SK-N-SH (cell line): ENCODE measurements at regions not wholly inside any gene's neighbourhood (a gene's known extent, or its start where the extent isn't known, plus 50 kb on each side); places are given as distances from the start of the nearest gene placed in this dataset.

Experiments used
- CTCF ChIA-PET: fragments of 300-600, 350-600 bp; formaldehyde crosslinking; extraction: SDS; loops from one replicate; lab custom pipeline; 2021; lab: Yijun Ruan, JAX
- POLR2A ChIA-PET: fragments of 350-600 bp; sonication (Branson Sonifier 250); formaldehyde crosslinking; extraction: SDS; loops from one replicate; lab custom pipeline; 2020; ENCODE audit warnings: antibody characterized with exemption, inconsistent platforms; lab: Yijun Ruan, JAX
- DNase-seq: peaks from one replicate; pipeline ENCODE4 v3.0.0; 2012
- H2AFZ ChIP-seq: fragments of 200-600 bp; sonication (generic); 2 replicates; pipeline ENCODE4 v1.8.1; 2016; ENCODE audit warnings: antibody characterized with exemption, mild to moderate bottlenecking, low read depth
- H3F3A ChIP-seq: fragments of 200-600 bp; sonication (generic); replicated peaks from 2 replicates; pipeline ENCODE3; 2016; ENCODE audit warnings: antibody characterized with exemption, mild to moderate bottlenecking; ENCODE audit not compliant: insufficient read depth
- H3K27ac ChIP-seq, 2 experiments: fragments of 200-500 bp in 1 of 2; fragments of 200-600 bp in 1 of 2; sonication (Bioruptor generic) in 1 of 2; sonication (generic), shearing (Covaris generic) in 1 of 2; 2 replicates each; pipeline versions ENCODE4 v1.5.1 to v1.6.1; 2014 to 2016; ENCODE audit warnings: low read depth in 2 of 2, inconsistent platforms in 1 of 2, low read length in 1 of 2, mild to moderate bottlenecking in 1 of 2, mixed read lengths in 1 of 2
- H3K27me3 ChIP-seq: fragments of 200-600 bp; sonication (generic), shearing (Covaris generic); 2 replicates; pipeline ENCODE4 v1.6.1; 2016; ENCODE audit warnings: mixed run types; ENCODE audit not compliant: insufficient read depth
- H3K36me3 ChIP-seq, 2 experiments: fragments of 200-500 bp in 1 of 2; fragments of 200-600 bp in 1 of 2; sonication (Bioruptor generic) in 1 of 2; sonication (generic) in 1 of 2; replicated peaks in 1 of 2; 2 replicates each; pipeline versions ENCODE3 to v1.5.1; 2014 to 2016; ENCODE audit warnings: low read length in 1 of 2, mild to moderate bottlenecking in 1 of 2; ENCODE audit not compliant: insufficient read depth in 2 of 2, control insufficient read depth in 1 of 2
- H3K4me1 ChIP-seq, 2 experiments: fragments of 200-500 bp in 1 of 2; fragments of 200-600 bp in 1 of 2; sonication (Bioruptor generic) in 1 of 2; sonication (generic), shearing (Covaris generic) in 1 of 2; 2 replicates each; pipeline versions ENCODE4 v1.5.1 to v1.6.1; 2014 to 2016; ENCODE audit warnings: low read depth in 1 of 2, low read length in 1 of 2, mixed run types in 1 of 2; ENCODE audit not compliant: insufficient read depth in 2 of 2, control insufficient read depth in 1 of 2
- H3K4me2 ChIP-seq: fragments of 200-600 bp; sonication (generic), shearing (Covaris generic); 2 replicates; pipeline ENCODE4 v1.6.1; 2017; ENCODE audit warnings: mixed run types
- H3K4me3 ChIP-seq, 2 experiments: fragments of 200-500 bp in 1 of 2; fragments of 200-600 bp in 1 of 2; sonication (Bioruptor generic) in 1 of 2; sonication (generic), shearing (Covaris generic) in 1 of 2; 2 replicates each; pipeline versions ENCODE4 v1.5.1 to v1.8.1; 2014 to 2016; ENCODE audit warnings: low read depth in 2 of 2, inconsistent platforms in 1 of 2, low read length in 1 of 2, mild to moderate bottlenecking in 1 of 2, mixed read lengths in 1 of 2, moderate library complexity in 1 of 2
- H3K79me2 ChIP-seq: fragments of 200-600 bp; sonication (generic); 2 replicates; pipeline ENCODE4 v1.8.1; 2017; ENCODE audit warnings: mild to moderate bottlenecking; ENCODE audit not compliant: insufficient read depth
- H3K9ac ChIP-seq: fragments of 200-600 bp; sonication (generic); 2 replicates; pipeline ENCODE4 v1.6.1; 2017; ENCODE audit warnings: mixed run types
- H3K9me2 ChIP-seq: fragments of 200-600 bp; sonication (generic); 2 replicates; pipeline ENCODE4 v1.6.1; 2017; ENCODE audit warnings: mixed run types
- H3K9me3 ChIP-seq: fragments of 200-600 bp; sonication (generic); 2 replicates; pipeline ENCODE4 v1.6.1; 2017; ENCODE audit warnings: mixed run types, mild to moderate bottlenecking, moderate library complexity
- H4K20me1 ChIP-seq: fragments of 200-600 bp; sonication (generic); 2 replicates; pipeline ENCODE4 v1.6.1; 2017; ENCODE audit warnings: mild to moderate bottlenecking, mixed run types; ENCODE audit not compliant: insufficient read depth
- CTCF ChIP-seq: fragments of 200-600 bp; sonication (generic); IDR thresholded peaks from 2 replicates; pipeline ENCODE4 v1.6.1; 2017; ENCODE audit warnings: antibody characterized with exemption, mild to moderate bottlenecking, moderate library complexity
- GATA2 ChIP-seq: sonication (generic); formaldehyde crosslinking; IDR thresholded peaks from 2 replicates; pipeline ENCODE4 v1.5.0; 2020; ENCODE audit warnings: mild to moderate bottlenecking, missing genetic modification reagents
- MEF2A ChIP-seq: IDR thresholded peaks from 2 replicates; pipeline ENCODE4 v1.4.0; 2012; ENCODE audit warnings: low read depth, borderline replicate concordance
- NRF1 ChIP-seq: IDR thresholded peaks from 2 replicates; pipeline ENCODE4 v1.6.1; 2012; ENCODE audit warnings: low read depth, mild to moderate bottlenecking, low read length
- RAD21 ChIP-seq: IDR thresholded peaks from 2 replicates; pipeline ENCODE4 v1.6.1; 2012; ENCODE audit warnings: mild to moderate bottlenecking, low read length
- RFX5 ChIP-seq: IDR thresholded peaks from 2 replicates; pipeline ENCODE4 v1.6.1; 2012; ENCODE audit warnings: mild to moderate bottlenecking, improper control_type of control experiment, low read length
- SMC3 ChIP-seq: IDR thresholded peaks from 2 replicates; pipeline ENCODE4 v1.6.1; 2012; ENCODE audit warnings: low read depth, low read length, improper control_type of control experiment
- TEAD4 ChIP-seq: IDR thresholded peaks from 2 replicates; pipeline ENCODE4 v1.4.0; 2012; ENCODE audit warnings: mild to moderate bottlenecking, borderline replicate concordance; ENCODE audit not compliant: insufficient read depth
- YY1 ChIP-seq: IDR thresholded peaks from 2 replicates; pipeline ENCODE4 v1.4.0; 2012; ENCODE audit warnings: low read depth, mild to moderate bottlenecking
- ZBTB33 ChIP-seq: IDR thresholded peaks from 2 replicates; pipeline ENCODE4 v1.4.0; 2012; ENCODE audit warnings: low read depth, borderline replicate concordance
- WGBS: methylation state at CpG from one replicate; pipeline ENCODE4 v1.1.6; 2017; ENCODE audit warnings: low lambda C conversion rate; 5-methylcytosine and 5-hydroxymethylcytosine counted together

GRCh38 chr18:77647472-77647871 lies 397.8 kb downstream of the GALR1 start:
- H3K79me2 ChIP-seq: no peaks in the 10 kb centered on the region
- POLR2A ChIA-PET: no interaction called here
- H4K20me1 ChIP-seq: no peaks in the 10 kb centered on the region
- H3K9me2 ChIP-seq: no peaks in the 10 kb centered on the region
- no peak overlapping the region for H3K27ac ChIP-seq
- H3K9me3 ChIP-seq: no peaks in the 10 kb centered on the region
- 24% methylated on average over 8 of the region's 8 CpGs for WGBS
- H3F3A ChIP-seq: no peaks in the 10 kb centered on the region
- no peak overlapping the region for H3K9ac ChIP-seq
- H3K4me2 ChIP-seq: no peak overlapping the region
- no peak overlapping the region for H2AFZ ChIP-seq
- no peaks in the 10 kb centered on the region for H3K27me3 ChIP-seq
- H3K4me3 ChIP-seq: no peak overlapping the region
- no peaks in the 10 kb centered on the region for H3K4me1 ChIP-seq
- TF ChIP-seq RFX5 (no peak), ZBTB33 (no peak), NRF1 (no peak)
- no peak for DNase-seq
- H3K36me3 ChIP-seq: no peaks in the 10 kb centered on the region
- CTCF ChIA-PET: no interaction called here

GRCh38 chr18:77648411-77648810 lies 398.8 kb downstream of the GALR1 start:
- no peak overlapping the region for H2AFZ ChIP-seq
- H3K27me3 ChIP-seq: no peaks in the 10 kb centered on the region
- H3K9ac ChIP-seq: no peak overlapping the region
- H3K4me1 ChIP-seq: no peaks in the 10 kb centered on the region
- no peaks in the 10 kb centered on the region for H3F3A ChIP-seq
- TF ChIP-seq YY1 (no peak), MEF2A (no peak)
- no peak overlapping the region for H3K27ac ChIP-seq
- H3K4me2 ChIP-seq: no peak overlapping the region
- no peaks in the 10 kb centered on the region for H4K20me1 ChIP-seq
- no peaks in the 10 kb centered on the region for H3K36me3 ChIP-seq
- CTCF ChIA-PET: no interaction called here
- 37% methylated on average over 7 of the region's 7 CpGs for WGBS
- no peaks in the 10 kb centered on the region for H3K9me2 ChIP-seq
- no peak overlapping the region for H3K4me3 ChIP-seq
- H3K9me3 ChIP-seq: no peaks in the 10 kb centered on the region
- H3K79me2 ChIP-seq: no peaks in the 10 kb centered on the region
- DNase-seq: no peak
- POLR2A ChIA-PET: no interaction called here

GRCh38 chr18:77650799-77651385 lies 401.2 kb downstream of the GALR1 start:
- H3K79me2 ChIP-seq: no peaks in the 10 kb centered on the region
- POLR2A ChIA-PET: no interaction called here
- H3K27me3 ChIP-seq: no peaks in the 10 kb centered on the region
- H3K9me2 ChIP-seq: no peaks in the 10 kb centered on the region
- no peaks in the 10 kb centered on the region for H3K36me3 ChIP-seq
- TF ChIP-seq CTCF (peak; percentile 46), RAD21 (peak; percentile 61), GATA2 (CRISPR knock-in tag) (no peak), TEAD4 (no peak), SMC3 (peak; percentile 30; the same call in 1 of the 2 replicates)
- H3K4me1 ChIP-seq: no peaks in the 10 kb centered on the region
- no peak overlapping the region for H3K9ac ChIP-seq
- 9% methylated on average over 28 of the region's 28 CpGs for WGBS
- H3K9me3 ChIP-seq: no peaks in the 10 kb centered on the region
- no peak overlapping the region; a peak in 1 of 4 replicates for H3K4me3 ChIP-seq
- H3F3A ChIP-seq: no peaks in the 10 kb centered on the region
- CTCF ChIA-PET: interaction anchor here (0.6 to 1.5 kb wide), 21 partner anchors 8 to 847 kb away, joined by 3 to 11 read pairs (median 3); no protein-coding TSS in a partner anchor
- no peak overlapping the region for H2AFZ ChIP-seq
- H4K20me1 ChIP-seq: no peaks in the 10 kb centered on the region
- no peak overlapping the region for H3K27ac ChIP-seq
- H3K4me2 ChIP-seq: no peak overlapping the region
- DNase-seq: peak; percentile 85
